ENCODE measurements at regions not wholly inside any gene's neighbourhood (a gene's known extent, or its start where the extent isn't known, plus 50 kb on each side); places are given as distances from the start of the nearest gene placed in this dataset.
A peak's percentile ranks its signal among the peaks of the same experiment; 100 is the strongest.

DNA sequence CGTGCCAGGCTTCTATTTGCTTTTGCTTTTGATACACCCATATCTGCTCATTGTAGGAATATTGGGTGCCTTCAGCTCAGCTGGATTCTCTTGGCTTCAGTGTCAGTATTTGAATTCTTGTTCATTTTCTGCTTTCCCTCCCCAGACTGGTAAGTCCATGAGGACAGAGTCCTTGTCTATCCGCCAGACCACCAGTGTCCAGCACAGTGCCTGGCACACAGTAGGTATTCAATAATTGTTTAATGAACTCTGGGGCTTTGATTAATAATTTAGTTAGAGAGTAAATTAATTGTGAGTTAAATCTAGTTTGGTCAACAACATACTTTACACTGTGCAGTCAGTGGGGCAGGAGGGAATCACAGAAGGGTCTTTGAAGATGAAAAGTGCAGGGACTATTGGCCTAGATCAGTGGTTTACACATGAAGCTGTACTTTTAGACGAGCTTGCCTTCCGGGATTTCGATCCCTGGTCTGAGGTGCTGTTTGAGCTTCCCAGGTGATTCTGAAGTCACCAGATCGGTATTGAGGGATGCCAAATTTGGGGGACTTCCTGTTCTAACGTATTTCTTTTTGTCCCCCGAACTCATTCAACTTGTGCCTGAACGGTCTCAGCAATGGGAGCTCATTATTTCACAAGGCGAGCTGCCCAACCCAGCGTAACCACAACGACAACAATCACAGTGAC lies 119.1 kb upstream of the JUN start:
- in situ Hi-C loops (cut with HindIII; ENCODE audit: low pct_unique_long_range_greater_than_20kb, low sequenced_read_pairs): no loop called here

DNA sequence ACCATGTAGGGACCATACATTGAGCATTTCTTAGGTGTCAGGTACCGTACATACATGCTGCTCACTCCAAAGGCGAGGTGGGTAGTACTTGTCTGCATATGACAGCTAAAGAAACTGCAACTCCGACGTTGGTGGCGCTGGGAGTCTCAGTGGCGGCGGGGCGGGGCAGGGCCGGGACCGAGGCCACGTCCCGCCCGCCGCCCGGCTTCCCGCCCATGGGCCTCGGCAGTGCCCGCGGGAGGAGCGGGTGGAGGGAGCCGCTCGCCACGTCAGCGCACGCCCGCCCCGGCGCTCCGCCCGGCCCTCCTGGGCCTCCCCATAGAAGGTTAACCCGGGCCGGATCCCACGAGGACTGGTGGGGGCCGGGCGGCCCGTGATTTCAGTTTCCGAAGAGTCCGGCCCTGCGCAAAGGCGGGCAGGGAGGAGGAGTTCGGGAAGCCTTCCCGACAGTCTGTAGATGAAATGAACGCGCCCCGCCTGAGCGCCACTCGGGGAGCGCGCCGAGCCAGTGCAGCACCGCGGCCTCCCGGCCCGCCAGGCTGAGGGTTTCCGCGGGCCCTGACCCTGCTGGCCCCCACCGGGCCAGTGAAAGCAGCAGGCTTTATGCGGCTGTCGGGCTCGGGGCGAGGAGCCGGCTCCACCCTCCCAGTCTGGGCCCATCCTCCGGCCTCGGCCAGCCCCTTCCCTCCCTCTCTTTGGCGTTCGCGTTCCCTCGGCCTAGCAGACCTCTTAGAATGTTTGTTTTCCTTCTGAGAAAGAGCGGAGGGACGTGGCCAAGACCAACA lies 119.9 kb upstream of the JUN start:
- DNase-seq (ENCODE audit: low read depth, low spot score): peak; percentile 76

More for the DNA sequence above, 119.1 kb upstream of the JUN start:
- DNase-seq (ENCODE audit: low read depth, low spot score): no peak

GRCh38 chr1:58904299-58905125 lies 120.7 kb upstream of the JUN start:
- DNase-seq (ENCODE audit: low read depth, low spot score): no peak
- in situ Hi-C loops (cut with HindIII; ENCODE audit: low pct_unique_long_range_greater_than_20kb, low sequenced_read_pairs): no loop called here

More for the DNA sequence above, 119.9 kb upstream of the JUN start:
- in situ Hi-C loops (cut with HindIII; ENCODE audit: low pct_unique_long_range_greater_than_20kb, low sequenced_read_pairs): no loop called here

- DNase-seq (ENCODE audit: low read depth, low spot score): no peak
- in situ Hi-C loops (cut with HindIII; ENCODE audit: low pct_unique_long_range_greater_than_20kb, low sequenced_read_pairs): no loop called here
Observed at GRCh38 chr1:58905126-58905490, 121.3 kb upstream of the JUN start.

- in situ Hi-C loops (cut with HindIII; ENCODE audit: low pct_unique_long_range_greater_than_20kb, low sequenced_read_pairs): no loop called here
- DNase-seq (ENCODE audit: low read depth, low spot score): peak; percentile 71
Observed at GRCh38 chr1:58905628-58906221, 121.9 kb upstream of the JUN start.

- in situ Hi-C loops (cut with HindIII; ENCODE audit: low pct_unique_long_range_greater_than_20kb, low sequenced_read_pairs): no loop called here
- DNase-seq (ENCODE audit: low read depth, low spot score): no peak
Observed at GRCh38 chr1:58907398-58907797, 123.6 kb upstream of the JUN start.

- DNase-seq (ENCODE audit: low read depth, low spot score): no peak
- in situ Hi-C loops (cut with HindIII; ENCODE audit: low pct_unique_long_range_greater_than_20kb, low sequenced_read_pairs): no loop called here
Observed at GRCh38 chr1:58908561-58909560, 125.0 kb upstream of the JUN start.

GRCh38 chr1:58909914-58910681 lies 126.3 kb upstream of the JUN start:
- no peak for DNase-seq (ENCODE audit: low read depth, low spot score)
- in situ Hi-C loops (cut with HindIII; ENCODE audit: low pct_unique_long_range_greater_than_20kb, low sequenced_read_pairs): no loop called here

DNA sequence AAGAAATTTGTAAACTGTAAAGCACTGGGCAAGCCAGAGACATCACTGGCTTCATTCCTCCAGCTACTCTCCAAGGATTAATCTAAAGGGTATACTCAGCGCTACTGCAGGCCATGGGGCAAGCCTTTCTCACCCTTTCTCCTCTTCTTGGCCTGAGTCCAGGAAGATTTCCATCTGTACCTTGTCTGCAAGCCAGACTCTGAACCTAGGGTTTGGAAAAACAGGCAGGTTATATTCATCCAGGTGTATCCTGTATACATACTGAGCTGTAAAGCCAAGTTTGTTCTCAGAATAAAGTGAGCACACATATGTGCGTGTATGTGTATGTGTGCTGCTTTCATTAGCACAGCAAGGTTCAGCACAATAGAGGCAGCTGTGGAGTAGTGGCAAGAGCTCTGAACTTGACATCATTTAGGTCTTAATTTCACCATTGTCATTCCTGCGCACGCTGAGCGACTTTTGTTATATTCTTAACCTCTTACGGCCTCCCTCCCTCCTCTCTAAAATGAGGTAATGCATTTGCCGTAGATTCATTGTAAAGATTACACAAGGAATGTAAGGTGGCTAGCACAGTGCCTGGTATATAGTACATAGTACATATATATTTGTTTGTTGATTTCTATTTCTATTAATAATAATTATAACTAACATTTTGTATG lies 128.1 kb upstream of the JUN start:
- DNase-seq (ENCODE audit: low read depth, low spot score): no peak
- in situ Hi-C loops (cut with HindIII; ENCODE audit: low pct_unique_long_range_greater_than_20kb, low sequenced_read_pairs): no loop called here

DNA sequence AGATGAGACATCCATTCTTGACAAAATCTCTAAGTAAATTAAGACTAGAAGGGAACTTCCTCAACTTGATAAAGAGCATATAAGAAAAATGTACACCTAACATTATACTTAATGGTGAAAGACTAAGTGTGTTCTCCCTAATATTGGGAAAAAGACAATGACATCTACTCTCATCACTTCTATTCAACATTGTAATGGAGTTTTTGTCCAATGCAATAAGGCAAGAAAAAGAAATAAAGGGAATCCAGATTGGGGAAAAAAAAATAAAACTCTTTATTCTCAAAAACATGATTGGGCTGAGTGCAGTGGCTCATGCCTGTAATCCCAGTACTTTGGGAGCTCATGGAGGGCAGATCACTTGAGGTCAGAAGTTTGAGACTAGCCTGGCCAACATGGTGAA lies 131.1 kb upstream of the JUN start:
- in situ Hi-C loops (cut with HindIII; ENCODE audit: low pct_unique_long_range_greater_than_20kb, low sequenced_read_pairs): no loop called here
- no peak for DNase-seq (ENCODE audit: low read depth, low spot score)

DNA sequence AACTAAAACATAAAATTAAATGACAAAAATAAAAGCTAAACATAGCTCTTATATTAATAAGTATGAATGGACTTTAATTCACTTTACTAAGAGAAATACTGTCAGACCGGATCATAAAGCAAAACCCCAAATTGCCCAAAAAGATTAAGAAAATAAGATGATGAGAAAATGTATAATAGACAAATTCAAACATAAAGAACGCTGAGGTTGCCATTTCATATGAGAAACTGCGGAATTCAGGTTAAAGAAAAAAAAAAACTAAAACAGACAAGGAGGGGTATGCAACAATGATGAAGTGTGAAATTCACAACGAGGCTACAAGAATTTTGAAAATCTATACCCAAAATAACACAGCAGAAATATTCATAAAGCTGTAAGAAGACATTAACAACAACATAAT lies 133.6 kb upstream of the JUN start:
- DNase-seq (ENCODE audit: low read depth, low spot score): no peak
- in situ Hi-C loops (cut with HindIII; ENCODE audit: low pct_unique_long_range_greater_than_20kb, low sequenced_read_pairs): no loop called here

- no peak for DNase-seq (ENCODE audit: low read depth, low spot score)
- in situ Hi-C loops (cut with HindIII; ENCODE audit: low pct_unique_long_range_greater_than_20kb, low sequenced_read_pairs): no loop called here
Observed at GRCh38 chr1:58919226-58919958, 135.5 kb upstream of the JUN start.

- DNase-seq (ENCODE audit: low read depth, low spot score): no peak
- in situ Hi-C loops (cut with HindIII; ENCODE audit: low pct_unique_long_range_greater_than_20kb, low sequenced_read_pairs): no loop called here
Observed at GRCh38 chr1:58919959-58920321, 136.1 kb upstream of the JUN start.

GRCh38 chr1:58921342-58921741 lies 137.5 kb upstream of the JUN start:
- DNase-seq (ENCODE audit: low read depth, low spot score): no peak
- in situ Hi-C loops (cut with HindIII; ENCODE audit: low pct_unique_long_range_greater_than_20kb, low sequenced_read_pairs): no loop called here

GRCh38 chr1:58921751-58922150 lies 137.9 kb upstream of the JUN start:
- in situ Hi-C loops (cut with HindIII; ENCODE audit: low pct_unique_long_range_greater_than_20kb, low sequenced_read_pairs): no loop called here
- DNase-seq (ENCODE audit: low read depth, low spot score): no peak
